ENCODE measurements at regions not wholly inside any gene's neighbourhood (a gene's known extent, or its start where the extent isn't known, plus 50 kb on each side); places are given as distances from the start of the nearest gene placed in this dataset.

DNA sequence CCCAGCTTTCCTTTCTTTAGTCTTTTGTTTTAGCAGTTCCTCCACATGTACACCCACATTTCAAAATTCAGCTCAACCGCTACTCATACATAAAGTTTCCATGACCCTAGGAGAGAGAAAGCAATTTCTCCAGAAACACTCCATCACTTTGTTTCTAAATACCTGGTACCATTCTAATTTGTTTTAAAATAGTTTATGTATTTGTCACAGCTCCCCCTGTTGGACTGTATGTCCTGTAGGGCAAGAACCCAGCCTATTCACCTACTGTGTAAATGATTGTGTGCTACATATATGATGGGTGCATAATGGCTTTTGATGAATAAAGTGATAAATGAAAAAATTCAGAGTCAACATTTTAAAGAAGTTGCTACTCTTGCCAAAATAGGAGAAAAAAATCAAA is 139.1 kb downstream of the COX7C start:
- TF ChIP-seq, protein P1, sequence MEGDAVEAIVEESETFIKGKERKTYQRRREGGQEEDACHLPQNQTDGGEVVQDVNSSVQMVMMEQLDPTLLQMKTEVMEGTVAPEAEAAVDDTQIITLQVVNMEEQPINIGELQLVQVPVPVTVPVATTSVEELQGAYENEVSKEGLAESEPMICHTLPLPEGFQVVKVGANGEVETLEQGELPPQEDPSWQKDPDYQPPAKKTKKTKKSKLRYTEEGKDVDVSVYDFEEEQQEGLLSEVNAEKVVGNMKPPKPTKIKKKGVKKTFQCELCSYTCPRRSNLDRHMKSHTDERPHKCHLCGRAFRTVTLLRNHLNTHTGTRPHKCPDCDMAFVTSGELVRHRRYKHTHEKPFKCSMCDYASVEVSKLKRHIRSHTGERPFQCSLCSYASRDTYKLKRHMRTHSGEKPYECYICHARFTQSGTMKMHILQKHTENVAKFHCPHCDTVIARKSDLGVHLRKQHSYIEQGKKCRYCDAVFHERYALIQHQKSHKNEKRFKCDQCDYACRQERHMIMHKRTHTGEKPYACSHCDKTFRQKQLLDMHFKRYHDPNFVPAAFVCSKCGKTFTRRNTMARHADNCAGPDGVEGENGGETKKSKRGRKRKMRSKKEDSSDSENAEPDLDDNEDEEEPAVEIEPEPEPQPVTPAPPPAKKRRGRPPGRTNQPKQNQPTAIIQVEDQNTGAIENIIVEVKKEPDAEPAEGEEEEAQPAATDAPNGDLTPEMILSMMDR (optimal IDR thresholded peaks at IDR 0.05 in 1 of 3, IDR thresholded peaks at IDR 0.05 in 1 of 3, conservative IDR thresholded peaks at IDR 0.05 in 1 of 3; ENCODE audit: extremely low read depth in 1 of 3, insufficient read depth in 2 of 3, low read length in 3 of 3): no peak
- TF ChIP-seq EZH2 (IDR thresholded peaks at IDR 0.05; ENCODE audit: low read length): no peak
